ENCODE measurements at regions not wholly inside any gene's neighbourhood (a gene's known extent, or its start where the extent isn't known, plus 50 kb on each side); places are given as distances from the start of the nearest gene placed in this dataset.

DNA sequence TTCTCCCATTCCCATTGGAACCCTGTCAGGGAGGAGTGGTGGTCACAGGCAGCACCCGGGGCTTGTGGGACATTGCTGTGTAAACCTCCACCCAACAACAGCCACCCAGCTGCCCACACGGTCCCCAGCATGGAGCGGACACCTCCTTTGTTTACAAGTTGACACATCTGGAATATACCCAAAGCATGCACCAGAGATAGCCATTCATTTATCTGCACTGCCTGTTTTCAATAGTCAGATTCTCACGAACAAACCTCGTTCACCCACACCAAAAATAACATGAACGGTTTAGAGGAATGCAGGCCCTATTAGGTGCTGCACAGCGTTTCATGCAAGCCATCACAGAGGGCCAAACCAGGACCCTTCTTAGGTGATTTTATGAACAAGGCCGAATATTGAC is 244.8 kb downstream of the FOXL1 start (continued):
- TF ChIP-seq, protein P1, sequence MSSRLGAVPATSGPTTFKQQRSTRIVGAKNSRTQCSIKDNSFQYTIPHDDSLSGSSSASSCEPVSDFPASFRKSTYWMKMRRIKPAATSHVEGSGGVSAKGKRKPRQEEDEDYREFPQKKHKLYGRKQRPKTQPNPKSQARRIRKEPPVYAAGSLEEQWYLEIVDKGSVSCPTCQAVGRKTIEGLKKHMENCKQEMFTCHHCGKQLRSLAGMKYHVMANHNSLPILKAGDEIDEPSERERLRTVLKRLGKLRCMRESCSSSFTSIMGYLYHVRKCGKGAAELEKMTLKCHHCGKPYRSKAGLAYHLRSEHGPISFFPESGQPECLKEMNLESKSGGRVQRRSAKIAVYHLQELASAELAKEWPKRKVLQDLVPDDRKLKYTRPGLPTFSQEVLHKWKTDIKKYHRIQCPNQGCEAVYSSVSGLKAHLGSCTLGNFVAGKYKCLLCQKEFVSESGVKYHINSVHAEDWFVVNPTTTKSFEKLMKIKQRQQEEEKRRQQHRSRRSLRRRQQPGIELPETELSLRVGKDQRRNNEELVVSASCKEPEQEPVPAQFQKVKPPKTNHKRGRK (CRISPR knock-in tag; IDR thresholded peaks at IDR 0.05; ENCODE audit: borderline replicate concordance), result no peak
- TF ChIP-seq ATF1 (CRISPR knock-in tag; IDR thresholded peaks at IDR 0.05) (no peak), GRHL2 (CRISPR knock-in tag; IDR thresholded peaks at IDR 0.05; ENCODE audit: insufficient replicate concordance, severe bottlenecking) (no peak)
- TF ChIP-seq, protein P2, sequence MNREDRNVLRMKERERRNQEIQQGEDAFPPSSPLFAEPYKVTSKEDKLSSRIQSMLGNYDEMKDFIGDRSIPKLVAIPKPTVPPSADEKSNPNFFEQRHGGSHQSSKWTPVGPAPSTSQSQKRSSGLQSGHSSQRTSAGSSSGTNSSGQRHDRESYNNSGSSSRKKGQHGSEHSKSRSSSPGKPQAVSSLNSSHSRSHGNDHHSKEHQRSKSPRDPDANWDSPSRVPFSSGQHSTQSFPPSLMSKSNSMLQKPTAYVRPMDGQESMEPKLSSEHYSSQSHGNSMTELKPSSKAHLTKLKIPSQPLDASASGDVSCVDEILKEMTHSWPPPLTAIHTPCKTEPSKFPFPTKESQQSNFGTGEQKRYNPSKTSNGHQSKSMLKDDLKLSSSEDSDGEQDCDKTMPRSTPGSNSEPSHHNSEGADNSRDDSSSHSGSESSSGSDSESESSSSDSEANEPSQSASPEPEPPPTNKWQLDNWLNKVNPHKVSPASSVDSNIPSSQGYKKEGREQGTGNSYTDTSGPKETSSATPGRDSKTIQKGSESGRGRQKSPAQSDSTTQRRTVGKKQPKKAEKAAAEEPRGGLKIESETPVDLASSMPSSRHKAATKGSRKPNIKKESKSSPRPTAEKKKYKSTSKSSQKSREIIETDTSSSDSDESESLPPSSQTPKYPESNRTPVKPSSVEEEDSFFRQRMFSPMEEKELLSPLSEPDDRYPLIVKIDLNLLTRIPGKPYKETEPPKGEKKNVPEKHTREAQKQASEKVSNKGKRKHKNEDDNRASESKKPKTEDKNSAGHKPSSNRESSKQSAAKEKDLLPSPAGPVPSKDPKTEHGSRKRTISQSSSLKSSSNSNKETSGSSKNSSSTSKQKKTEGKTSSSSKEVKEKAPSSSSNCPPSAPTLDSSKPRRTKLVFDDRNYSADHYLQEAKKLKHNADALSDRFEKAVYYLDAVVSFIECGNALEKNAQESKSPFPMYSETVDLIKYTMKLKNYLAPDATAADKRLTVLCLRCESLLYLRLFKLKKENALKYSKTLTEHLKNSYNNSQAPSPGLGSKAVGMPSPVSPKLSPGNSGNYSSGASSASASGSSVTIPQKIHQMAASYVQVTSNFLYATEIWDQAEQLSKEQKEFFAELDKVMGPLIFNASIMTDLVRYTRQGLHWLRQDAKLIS (CRISPR knock-in tag; IDR thresholded peaks at IDR 0.05; ENCODE audit: borderline replicate concordance), result no peak
- TF ChIP-seq, protein P3, sequence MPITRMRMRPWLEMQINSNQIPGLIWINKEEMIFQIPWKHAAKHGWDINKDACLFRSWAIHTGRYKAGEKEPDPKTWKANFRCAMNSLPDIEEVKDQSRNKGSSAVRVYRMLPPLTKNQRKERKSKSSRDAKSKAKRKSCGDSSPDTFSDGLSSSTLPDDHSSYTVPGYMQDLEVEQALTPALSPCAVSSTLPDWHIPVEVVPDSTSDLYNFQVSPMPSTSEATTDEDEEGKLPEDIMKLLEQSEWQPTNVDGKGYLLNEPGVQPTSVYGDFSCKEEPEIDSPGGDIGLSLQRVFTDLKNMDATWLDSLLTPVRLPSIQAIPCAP (CRISPR knock-in tag; IDR thresholded peaks at IDR 0.05), result no peak
- TF ChIP-seq, protein P4, sequence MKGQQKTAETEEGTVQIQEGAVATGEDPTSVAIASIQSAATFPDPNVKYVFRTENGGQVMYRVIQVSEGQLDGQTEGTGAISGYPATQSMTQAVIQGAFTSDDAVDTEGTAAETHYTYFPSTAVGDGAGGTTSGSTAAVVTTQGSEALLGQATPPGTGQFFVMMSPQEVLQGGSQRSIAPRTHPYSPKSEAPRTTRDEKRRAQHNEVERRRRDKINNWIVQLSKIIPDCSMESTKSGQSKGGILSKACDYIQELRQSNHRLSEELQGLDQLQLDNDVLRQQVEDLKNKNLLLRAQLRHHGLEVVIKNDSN (CRISPR knock-in tag; IDR thresholded peaks at IDR 0.05), result no peak

DNA sequence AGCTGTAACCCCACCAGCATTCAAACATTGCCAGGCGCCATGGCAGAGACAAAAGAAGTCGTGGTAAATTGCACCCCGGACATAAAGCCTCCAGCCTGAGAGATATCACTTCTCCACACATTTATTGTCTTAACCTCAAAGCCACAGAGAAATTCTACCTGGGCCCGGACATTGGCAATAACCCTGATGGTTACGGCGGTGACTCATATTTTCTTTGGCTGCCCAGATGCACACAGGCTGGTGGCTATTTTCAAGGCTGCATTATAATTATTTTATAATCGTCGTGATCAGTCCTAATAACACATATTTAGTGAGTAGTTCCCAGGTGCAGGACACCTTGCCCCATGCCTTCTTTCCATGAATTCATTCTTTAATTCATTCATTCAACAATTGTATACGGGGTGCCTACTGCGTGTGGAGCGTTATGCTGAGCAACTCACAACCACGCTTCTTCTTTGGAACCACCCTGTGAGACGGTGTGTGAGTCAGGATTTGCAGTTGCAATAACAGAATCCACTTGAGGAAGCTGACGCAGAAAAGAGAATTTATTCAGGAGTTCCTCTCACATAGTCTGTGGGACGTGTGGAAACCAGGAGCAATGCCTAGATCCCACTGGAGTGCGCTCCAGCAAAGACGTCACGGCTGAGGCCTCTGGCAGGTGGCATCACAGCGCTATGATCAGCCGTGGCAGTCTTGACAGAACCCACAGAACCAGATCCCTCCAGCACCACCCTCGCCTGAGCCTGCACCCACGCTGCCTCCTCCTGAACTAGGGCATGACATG is 245.7 kb downstream of the FOXL1 start:
- Mint-ChIP-seq H3K4me3 (no peak overlapping the region), H3K27ac (no peak overlapping the region), H3K27me3 (ENCODE audit: low read depth) (no peaks in the 10 kb centered on the region), H3K9me3 (0 out of 2 replicates have a peak, but pooled peaks cover 5% of the 10 kb centered on the region), H3K4me1 (peaks cover 39% of the 10 kb centered on the region), H3K36me3 (no peaks in the 10 kb centered on the region)
- POLR2A ChIA-PET, result no interaction called here
- no peak for ATAC-seq
- CTCF ChIA-PET, result no interaction called here
- no peak for DNase-seq (ENCODE audit: low spot score)
- TF ChIP-seq JAZF1 (CRISPR knock-in tag; IDR thresholded peaks at IDR 0.05) (no peak), NR3C1 (CRISPR knock-in tag; conservative IDR thresholded peaks at IDR 0.05; ENCODE audit: low read depth) (no peak), NFATC4 (CRISPR knock-in tag; IDR thresholded peaks at IDR 0.05) (no peak), GABPB1 (CRISPR knock-in tag; IDR thresholded peaks at IDR 0.05) (no peak), ZNF121 (CRISPR knock-in tag; IDR thresholded peaks at IDR 0.05) (no peak), ZBTB21 (CRISPR knock-in tag; IDR thresholded peaks at IDR 0.05; ENCODE audit: borderline replicate concordance) (no peak), ETV6 (CRISPR knock-in tag; IDR thresholded peaks at IDR 0.05) (no peak)
- TF ChIP-seq, protein P5, sequence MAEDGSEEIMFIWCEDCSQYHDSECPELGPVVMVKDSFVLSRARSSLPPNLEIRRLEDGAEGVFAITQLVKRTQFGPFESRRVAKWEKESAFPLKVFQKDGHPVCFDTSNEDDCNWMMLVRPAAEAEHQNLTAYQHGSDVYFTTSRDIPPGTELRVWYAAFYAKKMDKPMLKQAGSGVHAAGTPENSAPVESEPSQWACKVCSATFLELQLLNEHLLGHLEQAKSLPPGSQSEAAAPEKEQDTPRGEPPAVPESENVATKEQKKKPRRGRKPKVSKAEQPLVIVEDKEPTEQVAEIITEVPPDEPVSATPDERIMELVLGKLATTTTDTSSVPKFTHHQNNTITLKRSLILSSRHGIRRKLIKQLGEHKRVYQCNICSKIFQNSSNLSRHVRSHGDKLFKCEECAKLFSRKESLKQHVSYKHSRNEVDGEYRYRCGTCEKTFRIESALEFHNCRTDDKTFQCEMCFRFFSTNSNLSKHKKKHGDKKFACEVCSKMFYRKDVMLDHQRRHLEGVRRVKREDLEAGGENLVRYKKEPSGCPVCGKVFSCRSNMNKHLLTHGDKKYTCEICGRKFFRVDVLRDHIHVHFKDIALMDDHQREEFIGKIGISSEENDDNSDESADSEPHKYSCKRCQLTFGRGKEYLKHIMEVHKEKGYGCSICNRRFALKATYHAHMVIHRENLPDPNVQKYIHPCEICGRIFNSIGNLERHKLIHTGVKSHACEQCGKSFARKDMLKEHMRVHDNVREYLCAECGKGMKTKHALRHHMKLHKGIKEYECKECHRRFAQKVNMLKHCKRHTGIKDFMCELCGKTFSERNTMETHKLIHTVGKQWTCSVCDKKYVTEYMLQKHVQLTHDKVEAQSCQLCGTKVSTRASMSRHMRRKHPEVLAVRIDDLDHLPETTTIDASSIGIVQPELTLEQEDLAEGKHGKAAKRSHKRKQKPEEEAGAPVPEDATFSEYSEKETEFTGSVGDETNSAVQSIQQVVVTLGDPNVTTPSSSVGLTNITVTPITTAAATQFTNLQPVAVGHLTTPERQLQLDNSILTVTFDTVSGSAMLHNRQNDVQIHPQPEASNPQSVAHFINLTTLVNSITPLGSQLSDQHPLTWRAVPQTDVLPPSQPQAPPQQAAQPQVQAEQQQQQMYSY (CRISPR knock-in tag; IDR thresholded peaks at IDR 0.05), result no peak
- TF ChIP-seq, protein P6, sequence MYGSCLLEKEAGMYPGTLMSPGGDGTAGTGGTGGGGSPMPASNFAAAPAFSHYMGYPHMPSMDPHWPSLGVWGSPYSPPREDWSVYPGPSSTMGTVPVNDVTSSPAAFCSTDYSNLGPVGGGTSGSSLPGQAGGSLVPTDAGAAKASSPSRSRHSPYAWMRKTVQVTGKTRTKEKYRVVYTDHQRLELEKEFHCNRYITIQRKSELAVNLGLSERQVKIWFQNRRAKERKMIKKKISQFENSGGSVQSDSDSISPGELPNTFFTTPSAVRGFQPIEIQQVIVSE (CRISPR knock-in tag; IDR thresholded peaks at IDR 0.05; ENCODE audit: borderline replicate concordance), result no peak
- TF ChIP-seq, protein P7, sequence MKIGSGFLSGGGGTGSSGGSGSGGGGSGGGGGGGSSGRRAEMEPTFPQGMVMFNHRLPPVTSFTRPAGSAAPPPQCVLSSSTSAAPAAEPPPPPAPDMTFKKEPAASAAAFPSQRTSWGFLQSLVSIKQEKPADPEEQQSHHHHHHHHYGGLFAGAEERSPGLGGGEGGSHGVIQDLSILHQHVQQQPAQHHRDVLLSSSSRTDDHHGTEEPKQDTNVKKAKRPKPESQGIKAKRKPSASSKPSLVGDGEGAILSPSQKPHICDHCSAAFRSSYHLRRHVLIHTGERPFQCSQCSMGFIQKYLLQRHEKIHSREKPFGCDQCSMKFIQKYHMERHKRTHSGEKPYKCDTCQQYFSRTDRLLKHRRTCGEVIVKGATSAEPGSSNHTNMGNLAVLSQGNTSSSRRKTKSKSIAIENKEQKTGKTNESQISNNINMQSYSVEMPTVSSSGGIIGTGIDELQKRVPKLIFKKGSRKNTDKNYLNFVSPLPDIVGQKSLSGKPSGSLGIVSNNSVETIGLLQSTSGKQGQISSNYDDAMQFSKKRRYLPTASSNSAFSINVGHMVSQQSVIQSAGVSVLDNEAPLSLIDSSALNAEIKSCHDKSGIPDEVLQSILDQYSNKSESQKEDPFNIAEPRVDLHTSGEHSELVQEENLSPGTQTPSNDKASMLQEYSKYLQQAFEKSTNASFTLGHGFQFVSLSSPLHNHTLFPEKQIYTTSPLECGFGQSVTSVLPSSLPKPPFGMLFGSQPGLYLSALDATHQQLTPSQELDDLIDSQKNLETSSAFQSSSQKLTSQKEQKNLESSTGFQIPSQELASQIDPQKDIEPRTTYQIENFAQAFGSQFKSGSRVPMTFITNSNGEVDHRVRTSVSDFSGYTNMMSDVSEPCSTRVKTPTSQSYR (CRISPR knock-in tag; IDR thresholded peaks at IDR 0.05), result no peak
- TF ChIP-seq, protein P8, sequence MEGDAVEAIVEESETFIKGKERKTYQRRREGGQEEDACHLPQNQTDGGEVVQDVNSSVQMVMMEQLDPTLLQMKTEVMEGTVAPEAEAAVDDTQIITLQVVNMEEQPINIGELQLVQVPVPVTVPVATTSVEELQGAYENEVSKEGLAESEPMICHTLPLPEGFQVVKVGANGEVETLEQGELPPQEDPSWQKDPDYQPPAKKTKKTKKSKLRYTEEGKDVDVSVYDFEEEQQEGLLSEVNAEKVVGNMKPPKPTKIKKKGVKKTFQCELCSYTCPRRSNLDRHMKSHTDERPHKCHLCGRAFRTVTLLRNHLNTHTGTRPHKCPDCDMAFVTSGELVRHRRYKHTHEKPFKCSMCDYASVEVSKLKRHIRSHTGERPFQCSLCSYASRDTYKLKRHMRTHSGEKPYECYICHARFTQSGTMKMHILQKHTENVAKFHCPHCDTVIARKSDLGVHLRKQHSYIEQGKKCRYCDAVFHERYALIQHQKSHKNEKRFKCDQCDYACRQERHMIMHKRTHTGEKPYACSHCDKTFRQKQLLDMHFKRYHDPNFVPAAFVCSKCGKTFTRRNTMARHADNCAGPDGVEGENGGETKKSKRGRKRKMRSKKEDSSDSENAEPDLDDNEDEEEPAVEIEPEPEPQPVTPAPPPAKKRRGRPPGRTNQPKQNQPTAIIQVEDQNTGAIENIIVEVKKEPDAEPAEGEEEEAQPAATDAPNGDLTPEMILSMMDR (IDR thresholded peaks at IDR 0.05), result no peak
- TF ChIP-seq, protein P9, sequence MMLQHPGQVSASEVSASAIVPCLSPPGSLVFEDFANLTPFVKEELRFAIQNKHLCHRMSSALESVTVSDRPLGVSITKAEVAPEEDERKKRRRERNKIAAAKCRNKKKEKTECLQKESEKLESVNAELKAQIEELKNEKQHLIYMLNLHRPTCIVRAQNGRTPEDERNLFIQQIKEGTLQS (CRISPR knock-in tag; conservative IDR thresholded peaks at IDR 0.05), result no peak
